Testis (tissue), 2 donors: ENCODE measurements at regions not wholly inside any gene's neighbourhood (a gene's known extent, or its start where the extent isn't known, plus 50 kb on each side); places are given as distances from the start of the nearest gene placed in this dataset.

Experiments used
- CTCF ChIP-seq, 3 experiments: fragments of 450-650 bp in 2 of 3; fragments of 200-600 bp in 1 of 3; sonication (generic) in 1 of 3; IDR thresholded peaks; one replicate each; pipeline ENCODE4 v1.5.1; 2016 to 2019; ENCODE audit warnings: antibody characterized with exemption in 3 of 3, mild to moderate bottlenecking in 2 of 3, moderate library complexity in 1 of 3
- POLR2A ChIP-seq: fragments of 450-650 bp; IDR thresholded peaks from one replicate; pipeline ENCODE4 v1.6.1; 2017; ENCODE audit warnings: antibody characterized with exemption, mild to moderate bottlenecking, moderate library complexity

- TF ChIP-seq CTCF (IDR thresholded peaks at IDR 0.05): no peak
- TF ChIP-seq POLR2A: no peak
Measured at GRCh38 chr4:103425406-103425805, 227.3 kb upstream of the CENPE start.
